ENCODE measurements at regions not wholly inside any gene's neighbourhood (a gene's known extent, or its start where the extent isn't known, plus 50 kb on each side); places are given as distances from the start of the nearest gene placed in this dataset.
"Not testable (repeated sequence)": the region's sequence is repeated elsewhere in the genome, so short reads cannot be mapped to it uniquely, and the experiment has no call there.

GRCh38 chr11:19419021-19419750, 178.4 kb upstream of the E2F8 start:
- Histone ChIP-seq H3K4me3 (no peak overlapping the region), H3K27me3 (no peaks in the 10 kb centered on the region), H3K27ac (peak overlapping the region; percentile 26 to 44 (median 35)), H3K36me3 (no peaks in the 10 kb centered on the region), H3K4me1 (peaks cover 0 to 10% (median 2%) of the 10 kb centered on the region in 4 donors), H3K9me3 (no peaks in the 10 kb centered on the region)
- 36 to 42% methylated on average over 8 of the region's 8 CpGs for WGBS, 2 donors
- TF ChIP-seq POLR2AphosphoS5 (IDR thresholded peaks at IDR 0.05) (no peak), CTCF (IDR thresholded peaks at IDR 0.05) (no peak), POLR2A (IDR thresholded peaks at IDR 0.05) (no peak), EP300 (IDR thresholded peaks at IDR 0.05) (no peak)
- DNase-seq (no peak), ATAC-seq (ENCODE audit: low FRiP score in 2 of 2) (peak; percentile 48 to 82)

GRCh38 chr11:19418221-19418620, 177.5 kb upstream of the E2F8 start:
- 90 to 96% methylated on average over 2 of the region's 2 CpGs for WGBS, 2 donors
- peak overlapping the region in 2 of 4 donors; percentile 30 to 40 for H3K27ac ChIP-seq

GRCh38 chr11:19412070-19412469, 171.3 kb upstream of the E2F8 start:
- ATAC-seq (ENCODE audit: low FRiP score in 2 of 2); DNase-seq; H3K36me3 ChIP-seq; H3K27me3 ChIP-seq; H3K27ac ChIP-seq; H3K4me3 ChIP-seq; H3K9me3 ChIP-seq; H3K4me1 ChIP-seq: not testable (repeated sequence)
- 8 to 22% methylated on average over 3 of the region's 3 CpGs for WGBS, 2 donors

More at GRCh38 chr11:19418221-19418620, 177.5 kb upstream of the E2F8 start:
- Histone ChIP-seq H3K36me3 (no peaks in the 10 kb centered on the region), H3K27me3 (no peaks in the 10 kb centered on the region), H3K4me3 (no peak overlapping the region), H3K4me1 (peaks cover 0 to 10% (median 2%) of the 10 kb centered on the region in 4 donors), H3K9me3 (no peaks in the 10 kb centered on the region)
- ATAC-seq (ENCODE audit: low FRiP score in 2 of 2) (no peak), DNase-seq (no peak)
- TF ChIP-seq CTCF (IDR thresholded peaks at IDR 0.05) = no peak
- TF ChIP-seq POLR2AphosphoS5 (IDR thresholded peaks at IDR 0.05) = no peak
- TF ChIP-seq EP300 (IDR thresholded peaks at IDR 0.05) = no peak
- TF ChIP-seq POLR2A (IDR thresholded peaks at IDR 0.05) = no peak

DNA sequence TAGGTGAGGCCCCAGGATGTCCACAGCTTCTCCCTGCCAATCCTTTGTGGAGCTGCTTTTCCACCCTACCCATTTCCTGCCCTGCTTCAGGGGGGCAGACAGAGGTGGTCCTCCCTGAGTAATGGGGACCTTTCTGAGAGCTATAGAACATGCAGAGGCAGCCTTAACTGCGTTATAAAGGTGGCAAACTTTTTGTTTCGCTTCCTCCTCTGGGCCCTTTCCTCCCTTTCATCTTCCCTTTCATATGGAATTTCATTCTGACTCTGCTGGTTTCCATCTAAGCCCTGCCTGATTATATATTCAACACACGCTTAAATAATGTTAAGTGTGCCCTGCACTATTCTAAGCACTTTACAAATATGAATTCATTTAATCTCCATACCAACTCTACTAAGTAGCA, 169.3 kb upstream of the E2F8 start:
- Histone ChIP-seq H3K27me3 (no peaks in the 10 kb centered on the region), H3K36me3 (no peaks in the 10 kb centered on the region), H3K9me3 (no peaks in the 10 kb centered on the region), H3K27ac (no peak overlapping the region), H3K4me3 (no peak overlapping the region), H3K4me1 (no peaks in the 10 kb centered on the region)
- ATAC-seq (ENCODE audit: low FRiP score in 2 of 2) (no peak), DNase-seq (no peak)
- 81 to 93% methylated on average over 3 of the region's 3 CpGs for WGBS, 2 donors
- TF ChIP-seq EP300 (IDR thresholded peaks at IDR 0.05) = no peak
- no peak for TF ChIP-seq POLR2A (IDR thresholded peaks at IDR 0.05)

- Histone ChIP-seq H3K4me3 (no peak overlapping the region), H3K27me3 (no peaks in the 10 kb centered on the region), H3K27ac (no peak overlapping the region), H3K36me3 (no peaks in the 10 kb centered on the region), H3K9me3 (no peaks in the 10 kb centered on the region), H3K4me1 (no peaks in the 10 kb centered on the region)
- peak in 1 of 2 donors; percentile 71 for ATAC-seq (ENCODE audit: low FRiP score in 2 of 2)
- TF ChIP-seq CTCF (IDR thresholded peaks at IDR 0.05) (no peak), POLR2AphosphoS5 (IDR thresholded peaks at IDR 0.05) (no peak), POLR2A (IDR thresholded peaks at IDR 0.05) (no peak)
- DNase-seq = no peak
- 63% methylated on average over 3 of the region's 3 CpGs; no CpG with 5 or more reads in 1 of the 2 donors for whole genome bisulfite sequencing, 2 donors
Observed at GRCh38 chr11:19409307-19409706, 168.6 kb upstream of the E2F8 start.

DNA sequence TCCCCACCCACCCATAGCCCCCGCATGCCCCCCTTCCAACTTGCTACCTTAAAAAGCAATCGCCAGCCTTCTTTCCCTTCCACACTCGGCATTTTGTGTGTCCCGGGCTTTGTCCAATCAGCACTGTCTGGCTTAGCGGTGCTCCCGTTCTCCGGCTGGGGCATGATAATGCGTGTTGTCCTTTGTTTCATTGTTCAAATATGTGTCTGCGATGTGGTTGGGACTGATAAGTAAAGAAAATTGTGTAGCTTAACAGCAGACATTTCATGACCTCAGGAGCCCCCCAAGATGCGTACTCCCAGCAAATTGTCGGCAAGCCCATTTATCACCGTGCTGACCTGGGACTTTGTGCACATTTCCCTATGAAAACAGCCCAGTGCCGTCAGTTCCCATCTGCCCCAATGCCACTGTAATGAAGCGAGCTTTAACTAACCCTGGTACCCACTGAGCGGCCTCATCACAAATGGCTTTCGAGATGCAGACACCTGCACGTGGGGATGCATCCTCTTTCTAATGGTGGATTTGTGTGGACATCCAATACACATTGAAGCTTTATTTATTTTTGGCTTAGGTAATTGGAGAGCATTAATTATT, 167.0 kb upstream of the E2F8 start:
- Histone ChIP-seq H3K9me3 (no peaks in the 10 kb centered on the region), H3K27ac (no peak overlapping the region), H3K27me3 (no peaks in the 10 kb centered on the region), H3K4me3 (no peak overlapping the region), H3K36me3 (no peaks in the 10 kb centered on the region), H3K4me1 (no peaks in the 10 kb centered on the region)
- ATAC-seq (ENCODE audit: low FRiP score in 2 of 2) (no peak), DNase-seq (no peak)
- no peak for TF ChIP-seq CTCF (IDR thresholded peaks at IDR 0.05)
- TF ChIP-seq POLR2AphosphoS5 (IDR thresholded peaks at IDR 0.05) = no peak
- TF ChIP-seq EP300 (IDR thresholded peaks at IDR 0.05) = no peak
- TF ChIP-seq POLR2A (IDR thresholded peaks at IDR 0.05) = no peak
- 90 to 95% methylated on average over 11 to 17 of the region's 17 CpGs for WGBS, 2 donors

Data from upper lobe of left lung (tissue), 6 donors.